Calu3 (cell line): ENCODE measurements at regions not wholly inside any gene's neighbourhood (a gene's known extent, or its start where the extent isn't known, plus 50 kb on each side); places are given as distances from the start of the nearest gene placed in this dataset.

ENCODE experiments used
- BruUV-seq: library from RNA; stranded (reverse); fragments of 400-500 nt; replicated peaks from 2 replicates; lab custom pipeline; 2021; lab: Mats Ljungman, UMichigan
- CTCF ChIA-PET: fragments of 300-600 bp; sonication (Branson Sonifier 250); formaldehyde crosslinking; loops from one replicate; lab custom pipeline; 2022; ENCODE audit warnings: antibody characterized with exemption; lab: Charles Lee
- DNase-seq: peaks from one replicate; pipeline ENCODE4 v3.0.0; 2022
- H3K27ac Mint-ChIP-seq: one replicate; pipeline ENCODE4 v1.8.0; 2022; ENCODE audit warnings: mixed read lengths; ENCODE audit not compliant: unreplicated experiment
- H3K27me3 Mint-ChIP-seq: one replicate; pipeline ENCODE4 v1.8.0; 2022; ENCODE audit warnings: mixed read lengths; ENCODE audit not compliant: unreplicated experiment
- H3K36me3 Mint-ChIP-seq: one replicate; pipeline ENCODE4 v1.8.0; 2022; ENCODE audit warnings: mild to moderate bottlenecking, moderate library complexity, mixed read lengths; ENCODE audit not compliant: insufficient read depth, unreplicated experiment
- H3K4me1 Mint-ChIP-seq: one replicate; pipeline ENCODE4 v1.8.0; 2022; ENCODE audit warnings: mild to moderate bottlenecking, low read depth, mixed read lengths; ENCODE audit not compliant: unreplicated experiment
- H3K4me3 Mint-ChIP-seq: one replicate; pipeline ENCODE4 v1.8.0; 2022; ENCODE audit warnings: mild to moderate bottlenecking, low read depth, moderate library complexity, mixed read lengths; ENCODE audit not compliant: unreplicated experiment
- H3K9me3 Mint-ChIP-seq: one replicate; pipeline ENCODE4 v1.8.0; 2022; ENCODE audit warnings: low read depth, mixed read lengths; ENCODE audit not compliant: unreplicated experiment
- CTCF ChIP-seq: fragments of 200-600 bp; IDR thresholded peaks from one replicate; pipeline ENCODE4 v1.8.0; 2022; ENCODE audit warnings: antibody characterized with exemption; ENCODE audit not compliant: unreplicated experiment
- intact Hi-C: fragments of 100-400 bp; cut with micrococcal nuclease; formaldehyde crosslinking; loops from one replicate; pipeline ENCODE4 v1.10.0; 2022; ENCODE audit not compliant: unreplicated experiment

GRCh38 chr18:77857678-77858655 is 608.3 kb downstream of the GALR1 start:
- no peak for TF ChIP-seq CTCF
- Mint-ChIP-seq H3K27me3 (no peaks in the 10 kb centered on the region), H3K4me3 (no peak overlapping the region), H3K27ac (no peak overlapping the region), H3K9me3 (peaks cover 3% of the 10 kb centered on the region), H3K36me3 (no peaks in the 10 kb centered on the region), H3K4me1 (no peaks in the 10 kb centered on the region)
- BruUV-seq: no TSS peak
- CTCF ChIA-PET: no interaction called here
- no peak for DNase-seq
- intact Hi-C loops: no loop called here

- BruUV-seq: no TSS peak
- CTCF ChIA-PET: no interaction called here
- no peak for TF ChIP-seq CTCF
- no peaks in the 10 kb centered on the region for H3K4me1 Mint-ChIP-seq
- H3K27ac Mint-ChIP-seq: no peak overlapping the region
- intact Hi-C loops: no loop called here
- peaks cover 3% of the 10 kb centered on the region for H3K9me3 Mint-ChIP-seq
- no peak for DNase-seq
- H3K4me3 Mint-ChIP-seq: no peak overlapping the region
- H3K27me3 Mint-ChIP-seq: no peaks in the 10 kb centered on the region
- H3K36me3 Mint-ChIP-seq: no peaks in the 10 kb centered on the region
Observed at GRCh38 chr18:77859634-77860033, 610.0 kb downstream of the GALR1 start.

- CTCF ChIA-PET: no interaction called here
- BruUV-seq: no TSS peak
- H3K9me3 Mint-ChIP-seq: peaks cover 7% of the 10 kb centered on the region
- intact Hi-C loops: no loop called here
- no peak for TF ChIP-seq CTCF
- DNase-seq: no peak
- no peaks in the 10 kb centered on the region for H3K36me3 Mint-ChIP-seq
- no peaks in the 10 kb centered on the region for H3K27me3 Mint-ChIP-seq
- no peaks in the 10 kb centered on the region for H3K4me1 Mint-ChIP-seq
- H3K4me3 Mint-ChIP-seq: no peak overlapping the region
- no peak overlapping the region for H3K27ac Mint-ChIP-seq
Observed at GRCh38 chr18:77862066-77862757, 612.6 kb downstream of the GALR1 start.

GRCh38 chr18:77865853-77866252 is 616.2 kb downstream of the GALR1 start:
- no peak overlapping the region for H3K27ac Mint-ChIP-seq
- CTCF ChIA-PET: no interaction called here
- no peaks in the 10 kb centered on the region for H3K4me1 Mint-ChIP-seq
- intact Hi-C loops: no loop called here
- TF ChIP-seq CTCF: no peak
- no TSS peak for BruUV-seq
- no peak for DNase-seq
- H3K27me3 Mint-ChIP-seq: no peaks in the 10 kb centered on the region
- H3K9me3 Mint-ChIP-seq: peaks cover 15% of the 10 kb centered on the region
- H3K4me3 Mint-ChIP-seq: no peak overlapping the region
- H3K36me3 Mint-ChIP-seq: no peaks in the 10 kb centered on the region
